GM23338 (cell line): ENCODE measurements at regions not wholly inside any gene's neighbourhood (a gene's known extent, or its start where the extent isn't known, plus 50 kb on each side); places are given as distances from the start of the nearest gene placed in this dataset.

Experiments
- CREB1 ChIP-seq: fragments of 250-450 bp; sonication (Bioruptor Pico); IDR thresholded peaks from 2 replicates; pipeline ENCODE4 v1.5.0; 2020; ENCODE audit warnings: low read depth, mild to moderate bottlenecking, moderate library complexity
- CTCF ChIP-seq, 2 experiments: fragments of 200-600 bp in 1 of 2; sonication (generic) in 1 of 2; conservative IDR thresholded peaks; 2 replicates each; pipeline versions ENCODE4 v1.5.1 to v1.6.1; 2016 to 2017; ENCODE audit warnings: antibody characterized with exemption in 2 of 2, low read depth in 2 of 2, mild to moderate bottlenecking in 2 of 2, moderate library complexity in 1 of 2
- ETS1 ChIP-seq: IDR thresholded peaks from 2 replicates; pipeline ENCODE4 v1.6.1; 2016; ENCODE audit warnings: antibody characterized with exemption
- EZH2 ChIP-seq: fragments of 200-600 bp; sonication (generic); IDR thresholded peaks from one replicate; pipeline ENCODE4 v1.8.0; 2017; ENCODE audit warnings: antibody characterized with exemption, mild to moderate bottlenecking, low read depth; ENCODE audit not compliant: unreplicated experiment
- EZH2phosphoT487 ChIP-seq: fragments of 200-600 bp; sonication (generic); IDR thresholded peaks from one replicate; pipeline ENCODE4 v1.8.1; 2018; ENCODE audit warnings: antibody characterized with exemption; ENCODE audit not compliant: unreplicated experiment
- JUNB ChIP-seq: IDR thresholded peaks from one replicate; pipeline ENCODE4 v1.6.1; 2016; ENCODE audit warnings: antibody characterized with exemption; ENCODE audit not compliant: unreplicated experiment
- NANOG ChIP-seq: IDR thresholded peaks from 2 replicates; pipeline ENCODE4 v1.6.1; 2016; ENCODE audit warnings: antibody characterized with exemption, borderline replicate concordance
- POLR2AphosphoS5 ChIP-seq: IDR thresholded peaks from 2 replicates; pipeline ENCODE4 v1.6.1; 2016; ENCODE audit warnings: antibody characterized with exemption, low read depth
- STAT1 ChIP-seq: IDR thresholded peaks from one replicate; pipeline ENCODE4 v1.6.1; 2016; ENCODE audit warnings: antibody characterized with exemption; ENCODE audit not compliant: unreplicated experiment
- ZNF114 ChIP-seq: fragments of 250-450 bp; sonication (Bioruptor Pico); IDR thresholded peaks from 2 replicates; pipeline ENCODE4 v1.5.0; 2020; ENCODE audit warnings: mild to moderate bottlenecking, moderate library complexity
- ZNF331 ChIP-seq: fragments of 250-450 bp; sonication (Bioruptor Pico); IDR thresholded peaks from 2 replicates; pipeline ENCODE4 v1.5.0; 2020; ENCODE audit warnings: low read depth, mild to moderate bottlenecking, moderate library complexity
- ZNF462 ChIP-seq: fragments of 250-450 bp; sonication (Bioruptor Pico); IDR thresholded peaks from 2 replicates; pipeline ENCODE4 v1.5.0; 2020; ENCODE audit warnings: mild to moderate bottlenecking, moderate library complexity
- TF ChIP-seq, protein P1 (sequence below): IDR thresholded peaks from one replicate; pipeline ENCODE4 v1.6.1; 2018; ENCODE audit warnings: antibody characterized with exemption; ENCODE audit not compliant: unreplicated experiment

GRCh38 chr4:152077582-152077981 is 316.8 kb upstream of the GATB start:
- TF ChIP-seq CTCF (conservative IDR thresholded peaks at IDR 0.05; ENCODE audit: low read depth in 2 of 2) (no peak), CREB1 (CRISPR knock-in tag) (no peak), EZH2phosphoT487 (no peak), POLR2AphosphoS5 (no peak), EZH2 (no peak), ZNF114 (no peak), NANOG (no peak), ZNF331 (no peak), JUNB (no peak), STAT1 (no peak), ETS1 (no peak), ZNF462 (CRISPR knock-in tag) (no peak)
- TF ChIP-seq, protein P1, sequence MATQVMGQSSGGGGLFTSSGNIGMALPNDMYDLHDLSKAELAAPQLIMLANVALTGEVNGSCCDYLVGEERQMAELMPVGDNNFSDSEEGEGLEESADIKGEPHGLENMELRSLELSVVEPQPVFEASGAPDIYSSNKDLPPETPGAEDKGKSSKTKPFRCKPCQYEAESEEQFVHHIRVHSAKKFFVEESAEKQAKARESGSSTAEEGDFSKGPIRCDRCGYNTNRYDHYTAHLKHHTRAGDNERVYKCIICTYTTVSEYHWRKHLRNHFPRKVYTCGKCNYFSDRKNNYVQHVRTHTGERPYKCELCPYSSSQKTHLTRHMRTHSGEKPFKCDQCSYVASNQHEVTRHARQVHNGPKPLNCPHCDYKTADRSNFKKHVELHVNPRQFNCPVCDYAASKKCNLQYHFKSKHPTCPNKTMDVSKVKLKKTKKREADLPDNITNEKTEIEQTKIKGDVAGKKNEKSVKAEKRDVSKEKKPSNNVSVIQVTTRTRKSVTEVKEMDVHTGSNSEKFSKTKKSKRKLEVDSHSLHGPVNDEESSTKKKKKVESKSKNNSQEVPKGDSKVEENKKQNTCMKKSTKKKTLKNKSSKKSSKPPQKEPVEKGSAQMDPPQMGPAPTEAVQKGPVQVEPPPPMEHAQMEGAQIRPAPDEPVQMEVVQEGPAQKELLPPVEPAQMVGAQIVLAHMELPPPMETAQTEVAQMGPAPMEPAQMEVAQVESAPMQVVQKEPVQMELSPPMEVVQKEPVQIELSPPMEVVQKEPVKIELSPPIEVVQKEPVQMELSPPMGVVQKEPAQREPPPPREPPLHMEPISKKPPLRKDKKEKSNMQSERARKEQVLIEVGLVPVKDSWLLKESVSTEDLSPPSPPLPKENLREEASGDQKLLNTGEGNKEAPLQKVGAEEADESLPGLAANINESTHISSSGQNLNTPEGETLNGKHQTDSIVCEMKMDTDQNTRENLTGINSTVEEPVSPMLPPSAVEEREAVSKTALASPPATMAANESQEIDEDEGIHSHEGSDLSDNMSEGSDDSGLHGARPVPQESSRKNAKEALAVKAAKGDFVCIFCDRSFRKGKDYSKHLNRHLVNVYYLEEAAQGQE, result no peak
